ENCODE measurements at regions not wholly inside any gene's neighbourhood (a gene's known extent, or its start where the extent isn't known, plus 50 kb on each side); places are given as distances from the start of the nearest gene placed in this dataset.
A peak's percentile ranks its signal among the peaks of the same experiment; 100 is the strongest.

DNA sequence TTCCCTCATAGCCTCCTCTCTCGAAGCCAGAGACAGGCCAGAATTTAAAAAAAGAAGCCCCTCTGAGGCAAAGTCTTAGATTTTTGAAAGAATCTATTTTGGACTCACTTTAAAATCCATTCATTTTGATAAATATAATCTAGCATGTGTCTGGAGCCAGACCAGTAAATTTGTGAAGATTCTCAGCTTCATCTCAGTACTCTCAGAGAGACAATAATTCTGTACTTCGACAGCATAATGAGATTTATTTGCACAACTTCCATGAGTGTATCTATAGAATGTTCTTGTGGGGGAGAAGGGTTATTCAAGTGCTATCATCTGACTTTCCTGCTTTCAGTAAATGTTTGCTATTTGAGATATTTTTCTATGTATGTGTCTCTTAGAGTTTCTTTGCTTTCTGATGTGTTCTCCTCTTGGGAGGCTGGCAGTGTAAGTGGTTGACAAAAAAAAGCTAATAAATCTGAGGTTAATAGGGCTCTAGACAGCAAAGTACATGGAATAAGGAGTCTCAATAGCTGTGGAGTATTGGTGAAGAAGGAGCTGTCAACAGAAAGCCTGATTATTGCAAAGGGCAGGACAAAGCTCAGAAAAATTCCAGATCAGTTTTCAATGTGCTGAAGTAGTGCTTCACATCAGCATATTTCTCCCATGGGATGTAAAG is 223.0 kb downstream of the PTBP2 start:
- no peaks in the 10 kb centered on the region for H3K36me3 ChIP-seq
- TF ChIP-seq, protein P1, sequence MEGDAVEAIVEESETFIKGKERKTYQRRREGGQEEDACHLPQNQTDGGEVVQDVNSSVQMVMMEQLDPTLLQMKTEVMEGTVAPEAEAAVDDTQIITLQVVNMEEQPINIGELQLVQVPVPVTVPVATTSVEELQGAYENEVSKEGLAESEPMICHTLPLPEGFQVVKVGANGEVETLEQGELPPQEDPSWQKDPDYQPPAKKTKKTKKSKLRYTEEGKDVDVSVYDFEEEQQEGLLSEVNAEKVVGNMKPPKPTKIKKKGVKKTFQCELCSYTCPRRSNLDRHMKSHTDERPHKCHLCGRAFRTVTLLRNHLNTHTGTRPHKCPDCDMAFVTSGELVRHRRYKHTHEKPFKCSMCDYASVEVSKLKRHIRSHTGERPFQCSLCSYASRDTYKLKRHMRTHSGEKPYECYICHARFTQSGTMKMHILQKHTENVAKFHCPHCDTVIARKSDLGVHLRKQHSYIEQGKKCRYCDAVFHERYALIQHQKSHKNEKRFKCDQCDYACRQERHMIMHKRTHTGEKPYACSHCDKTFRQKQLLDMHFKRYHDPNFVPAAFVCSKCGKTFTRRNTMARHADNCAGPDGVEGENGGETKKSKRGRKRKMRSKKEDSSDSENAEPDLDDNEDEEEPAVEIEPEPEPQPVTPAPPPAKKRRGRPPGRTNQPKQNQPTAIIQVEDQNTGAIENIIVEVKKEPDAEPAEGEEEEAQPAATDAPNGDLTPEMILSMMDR (IDR thresholded peaks at IDR 0.05) = no peak
- H3K27me3 ChIP-seq = no peaks in the 10 kb centered on the region
- H3K4me1 ChIP-seq = no peaks in the 10 kb centered on the region
- H3K9me3 ChIP-seq = no peaks in the 10 kb centered on the region
- no peak for DNase-seq
- no peak overlapping the region for H3K27ac ChIP-seq
- intact Hi-C loops (cut with DNase I; ENCODE audit: low total_unique reads) = no loop called here
- no peak overlapping the region for H3K4me3 ChIP-seq

DNA sequence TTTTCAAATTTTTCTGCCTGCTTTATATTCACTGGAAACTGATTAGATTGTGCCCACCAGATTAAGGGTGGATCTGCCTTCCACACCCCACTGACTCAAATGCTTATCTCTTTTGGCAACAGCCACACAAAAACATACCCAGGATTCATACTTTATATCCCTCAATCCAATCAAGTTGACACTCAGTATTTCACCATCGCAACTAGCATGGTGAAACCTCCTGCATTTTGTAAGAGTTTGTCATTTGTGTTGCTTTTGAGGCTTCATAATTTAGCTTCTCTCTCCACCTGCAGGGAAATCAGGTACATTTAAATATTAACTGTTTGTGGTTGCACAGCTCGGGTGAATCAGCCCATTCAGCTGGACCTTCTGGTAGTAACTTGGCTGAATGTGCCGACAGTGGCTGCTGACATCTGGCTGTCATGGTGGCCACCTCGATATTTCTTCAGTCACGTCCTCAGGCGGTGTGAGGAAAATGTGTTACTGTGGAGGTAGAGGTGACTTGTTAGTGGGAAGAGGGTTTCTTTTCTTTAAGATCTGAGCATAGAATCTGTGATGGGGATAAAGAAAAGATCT is 224.0 kb downstream of the PTBP2 start:
- no peak for DNase-seq
- TF ChIP-seq, protein P1 (IDR thresholded peaks at IDR 0.05) = no peak
- Histone ChIP-seq H3K27me3 (no peaks in the 10 kb centered on the region), H3K27ac (no peak overlapping the region), H3K4me1 (no peaks in the 10 kb centered on the region), H3K36me3 (no peaks in the 10 kb centered on the region), H3K4me3 (no peak overlapping the region), H3K9me3 (no peaks in the 10 kb centered on the region)
- intact Hi-C loops (cut with DNase I; ENCODE audit: low total_unique reads) = no loop called here

DNA sequence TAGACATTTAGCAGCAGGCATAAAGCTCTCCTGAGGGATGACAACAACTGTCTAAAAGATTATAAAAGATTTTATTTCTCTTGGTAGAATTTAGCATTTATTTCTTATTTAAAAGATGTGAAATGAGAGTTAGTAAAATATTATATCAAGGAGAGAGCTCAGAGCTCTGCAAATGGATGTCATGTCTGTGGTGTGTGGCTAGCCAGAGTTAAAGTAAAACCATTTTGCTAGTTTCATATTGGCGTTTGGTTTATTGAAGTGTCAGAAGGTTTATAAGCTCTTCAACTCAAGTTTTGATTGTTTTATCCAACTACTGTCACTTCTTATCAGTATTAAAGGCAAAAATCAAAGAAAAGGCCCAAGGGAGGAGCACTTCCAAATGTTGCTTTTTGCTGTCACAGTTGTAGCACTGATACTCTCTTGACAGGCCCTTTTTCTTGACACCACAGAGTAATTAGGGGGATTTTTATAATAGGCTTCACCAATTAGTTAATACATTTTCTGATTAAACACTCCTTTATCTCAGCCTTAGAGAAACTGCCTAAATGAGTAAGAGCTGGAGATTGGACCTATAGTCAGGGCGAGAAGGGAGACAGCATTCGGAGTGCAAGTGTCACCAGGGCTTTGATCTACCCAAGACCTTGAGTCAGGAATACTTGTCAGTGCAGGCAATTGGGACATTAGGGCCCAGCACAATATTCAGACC is 233.9 kb downstream of the PTBP2 start:
- no peaks in the 10 kb centered on the region for H3K9me3 ChIP-seq
- no peak overlapping the region for H3K4me3 ChIP-seq
- no peak for DNase-seq
- H3K27ac ChIP-seq = no peak overlapping the region
- intact Hi-C loops (cut with DNase I; ENCODE audit: low total_unique reads) = no loop called here
- H3K4me1 ChIP-seq = no peaks in the 10 kb centered on the region
- TF ChIP-seq, protein P1 (IDR thresholded peaks at IDR 0.05) = no peak
- H3K36me3 ChIP-seq = no peaks in the 10 kb centered on the region
- no peaks in the 10 kb centered on the region for H3K27me3 ChIP-seq

DNA sequence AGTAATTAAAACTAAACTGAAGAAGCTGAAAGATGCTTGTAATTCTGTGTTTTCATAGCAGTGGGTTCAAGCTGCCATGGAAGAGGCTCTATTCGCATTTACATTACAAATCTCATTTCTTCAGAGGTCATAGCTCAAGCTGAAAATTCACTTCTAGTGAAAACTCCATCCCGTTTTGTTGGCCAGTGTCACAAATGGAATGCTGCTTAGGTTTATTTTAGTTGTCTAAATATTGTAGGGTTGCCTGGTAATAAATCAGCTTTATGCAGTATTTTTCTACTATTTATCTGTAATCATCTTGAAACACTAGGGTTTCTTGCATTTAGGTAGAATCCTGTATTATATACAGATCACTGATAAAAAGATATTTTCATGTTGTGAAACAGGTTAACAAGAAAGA is 240.6 kb downstream of the PTBP2 start:
- DNase-seq = no peak
- no peaks in the 10 kb centered on the region for H3K36me3 ChIP-seq
- no peak overlapping the region for H3K4me3 ChIP-seq
- H3K27ac ChIP-seq = no peak overlapping the region
- intact Hi-C loops (cut with DNase I; ENCODE audit: low total_unique reads) = no loop called here
- H3K9me3 ChIP-seq = no peaks in the 10 kb centered on the region
- no peaks in the 10 kb centered on the region for H3K27me3 ChIP-seq
- TF ChIP-seq, protein P1 (IDR thresholded peaks at IDR 0.05) = no peak
- peaks cover 0 to 23% (median 13%) of the 10 kb centered on the region in 4 donors for H3K4me1 ChIP-seq

DNA sequence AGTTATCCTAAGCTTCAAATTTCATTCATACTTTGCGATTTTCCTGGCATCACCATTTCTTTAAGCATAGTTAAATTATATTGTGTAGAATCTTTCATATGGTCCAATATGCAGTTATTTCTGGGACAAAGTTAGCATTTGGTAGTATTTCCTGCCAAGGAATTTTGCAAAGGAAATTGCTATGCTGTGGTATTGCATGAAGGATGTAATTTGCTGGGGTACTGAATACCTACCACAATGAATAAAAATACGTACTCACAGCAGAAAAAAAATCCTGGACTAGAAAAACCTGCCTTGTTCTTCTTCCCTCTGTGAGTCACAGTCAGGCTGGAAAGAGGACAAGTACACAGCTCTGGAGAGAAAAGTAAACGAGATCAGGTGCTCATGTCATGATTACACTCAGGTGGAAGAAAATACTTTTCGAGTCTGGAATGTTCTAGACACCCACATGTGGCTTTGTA is 241.2 kb downstream of the PTBP2 start:
- Histone ChIP-seq H3K9me3 (no peaks in the 10 kb centered on the region), H3K27me3 (no peaks in the 10 kb centered on the region), H3K4me1 (peaks cover 0 to 23% (median 13%) of the 10 kb centered on the region in 4 donors), H3K4me3 (no peak overlapping the region), H3K27ac (peak overlapping the region in 1 of 2 donors; percentile 31), H3K36me3 (no peaks in the 10 kb centered on the region)
- TF ChIP-seq, protein P1 (IDR thresholded peaks at IDR 0.05) = no peak
- DNase-seq = no peak
- intact Hi-C loops (cut with DNase I; ENCODE audit: low total_unique reads) = no loop called here
